ENCODE measurements at regions not wholly inside any gene's neighbourhood (a gene's known extent, or its start where the extent isn't known, plus 50 kb on each side); places are given as distances from the start of the nearest gene placed in this dataset.

GRCh38 chr2:128421861-128422311, 103.2 kb upstream of the HS6ST1 start:
- no peaks in the 10 kb centered on the region for H3K4me1 Mint-ChIP-seq (ENCODE audit: low read depth)
- Histone ChIP-seq H3K4me3 (ENCODE audit: low read length) (no peak overlapping the region), H3K27me3 (ENCODE audit: control insufficient read depth in 1 of 2, insufficient read depth in 2 of 2, low read length in 2 of 2) (peaks cover 0 to 3% of the 10 kb centered on the region in 2 experiments), H3K36me3 (ENCODE audit: insufficient read depth, low read length) (no peaks in the 10 kb centered on the region), H3K9me3 (ENCODE audit: control insufficient read depth in 1 of 2, insufficient read depth in 1 of 2, low read length in 2 of 2) (peaks cover 0 to 8% of the 10 kb centered on the region in 2 experiments), H3K4me1 (ENCODE audit: insufficient read depth, low read length) (no peaks in the 10 kb centered on the region), H3K27ac (ENCODE audit: low read depth in 1 of 2, low read length in 2 of 2) (no peak overlapping the region)
- intact Hi-C loops (cut with DNase I, micrococcal nuclease), result no loop called here
- no peaks in the 10 kb centered on the region for H3K9me3 Mint-ChIP-seq
- H3K27me3 Mint-ChIP-seq, result no peaks in the 10 kb centered on the region
- DNase-seq (no peak), ATAC-seq (ENCODE audit: poor library complexity) (no peak)
- H3K27ac Mint-ChIP-seq, result no peak overlapping the region
- ChIA-PET POLR2A (no interaction called here), CTCF (no interaction called here)
- no peak for TF ChIP-seq CTCF (IDR thresholded peaks at IDR 0.05)
- H3K36me3 Mint-ChIP-seq (ENCODE audit: low read depth), result no peaks in the 10 kb centered on the region
- H3K4me3 Mint-ChIP-seq, result no peak overlapping the region

GRCh38 chr2:128422571-128422970, 103.9 kb upstream of the HS6ST1 start:
- H3K9me3 ChIP-seq (ENCODE audit: control insufficient read depth in 1 of 2, insufficient read depth in 1 of 2, low read length in 2 of 2), result peaks cover 0 to 8% of the 10 kb centered on the region in 2 experiments
- Mint-ChIP-seq H3K4me1 (ENCODE audit: low read depth) (no peaks in the 10 kb centered on the region), H3K27ac (no peak overlapping the region), H3K4me3 (no peak overlapping the region), H3K9me3 (no peaks in the 10 kb centered on the region), H3K36me3 (ENCODE audit: low read depth) (no peaks in the 10 kb centered on the region), H3K27me3 (no peaks in the 10 kb centered on the region)
- no peaks in the 10 kb centered on the region for H3K4me1 ChIP-seq (ENCODE audit: insufficient read depth, low read length)
- ATAC-seq (ENCODE audit: poor library complexity) (no peak), DNase-seq (no peak)
- intact Hi-C loops (cut with DNase I, micrococcal nuclease), result no loop called here
- POLR2A ChIA-PET, result no interaction called here
- no peaks in the 10 kb centered on the region for H3K36me3 ChIP-seq (ENCODE audit: insufficient read depth, low read length)
- peaks cover 0 to 3% of the 10 kb centered on the region in 2 experiments for H3K27me3 ChIP-seq (ENCODE audit: control insufficient read depth in 1 of 2, insufficient read depth in 2 of 2, low read length in 2 of 2)
- CTCF ChIA-PET, result no interaction called here
- H3K4me3 ChIP-seq (ENCODE audit: low read length), result no peak overlapping the region
- no peak for TF ChIP-seq CTCF (IDR thresholded peaks at IDR 0.05)
- H3K27ac ChIP-seq (ENCODE audit: low read depth in 1 of 2, low read length in 2 of 2), result no peak overlapping the region

GRCh38 chr2:128423788-128424165, 105.1 kb upstream of the HS6ST1 start:
- no peaks in the 10 kb centered on the region for H3K4me1 ChIP-seq (ENCODE audit: insufficient read depth, low read length)
- peaks cover 0 to 3% of the 10 kb centered on the region in 2 experiments for H3K27me3 ChIP-seq (ENCODE audit: control insufficient read depth in 1 of 2, insufficient read depth in 2 of 2, low read length in 2 of 2)
- H3K27me3 Mint-ChIP-seq, result no peaks in the 10 kb centered on the region
- intact Hi-C loops (cut with DNase I, micrococcal nuclease), result no loop called here
- no peak overlapping the region for H3K4me3 ChIP-seq (ENCODE audit: low read length)
- no peak for TF ChIP-seq CTCF (IDR thresholded peaks at IDR 0.05)
- peaks cover 0 to 8% of the 10 kb centered on the region in 2 experiments for H3K9me3 ChIP-seq (ENCODE audit: control insufficient read depth in 1 of 2, insufficient read depth in 1 of 2, low read length in 2 of 2)
- CTCF ChIA-PET, result no interaction called here
- no peaks in the 10 kb centered on the region for H3K36me3 Mint-ChIP-seq (ENCODE audit: low read depth)
- no peak overlapping the region for H3K27ac ChIP-seq (ENCODE audit: low read depth in 1 of 2, low read length in 2 of 2)
- H3K27ac Mint-ChIP-seq, result no peak overlapping the region
- ATAC-seq (ENCODE audit: poor library complexity) (no peak), DNase-seq (no peak)
- no peaks in the 10 kb centered on the region for H3K9me3 Mint-ChIP-seq
- H3K36me3 ChIP-seq (ENCODE audit: insufficient read depth, low read length), result no peaks in the 10 kb centered on the region
- H3K4me1 Mint-ChIP-seq (ENCODE audit: low read depth), result no peaks in the 10 kb centered on the region
- POLR2A ChIA-PET, result no interaction called here
- H3K4me3 Mint-ChIP-seq, result no peak overlapping the region

All from CD4-positive, alpha-beta T cell (primary cell).